K562 (cell line): ENCODE measurements at regions not wholly inside any gene's neighbourhood (a gene's known extent, or its start where the extent isn't known, plus 50 kb on each side); places are given as distances from the start of the nearest gene placed in this dataset.

Experiments used
- ATAC-seq: fragments of 200-7000 bp; cut with Tn5 transposase; 3 replicates; pipeline ENCODE4 v1.9.1; 2020; ENCODE audit warnings: moderate library complexity
- BruUV-seq: library from RNA; stranded (reverse); fragments of 400-500 nt; replicated peaks from 2 replicates; lab custom pipeline; 2021; lab: Mats Ljungman, UMichigan
- CTCF ChIA-PET: fragments of 300-600 bp; formaldehyde crosslinking; extraction: SDS; loops from one replicate; lab custom pipeline; 2021; ENCODE audit warnings: low intra/inter-chr PET ratio; lab: Yijun Ruan, JAX
- POLR2A ChIA-PET: fragments of 300-600, 350-650 bp; sonication (Branson Sonifier 250); formaldehyde crosslinking; extraction: SDS; loops from one replicate; lab custom pipeline; 2021; ENCODE audit warnings: antibody characterized with exemption, inconsistent platforms; lab: Yijun Ruan, JAX
- DNase-seq, 4 experiments: peaks; one replicate each; pipeline versions ENCODE4 v3.0.0 to v3.0.0-alpha.2; 2011 to 2018; ENCODE audit warnings: low spot score in 3 of 4, mixed read lengths in 3 of 4; ENCODE audit errors: extremely low read depth in 1 of 4
- FAIRE-seq: peaks from 2 replicates; lab custom pipeline; 2011; peaks lifted over from hg19 to GRCh38; lab: Jason Lieb, UNC
- H2AFZ ChIP-seq: 2 replicates; pipeline ENCODE4 v1.6.0; 2011; ENCODE audit warnings: low read depth, low read length, control low read depth, inconsistent platforms
- H3K27ac ChIP-seq: fragments of 200-600 bp; 3 replicates; pipeline ENCODE4 v1.8.0; 2011; ENCODE audit warnings: low read depth, mild to moderate bottlenecking, control low read depth, inconsistent platforms, low read length, moderate library complexity, mixed read lengths; ENCODE audit errors: extremely low read depth
- H3K27me3 ChIP-seq, 2 experiments: fragments of 300-600 bp in 1 of 2; 2 replicates in 1 of 2; 3 replicates in 1 of 2; pipeline versions ENCODE4 v1.6.0 to v1.8.0; 2011; ENCODE audit warnings: inconsistent platforms in 2 of 2, low read length in 2 of 2, mild to moderate bottlenecking in 1 of 2, mixed read lengths in 1 of 2, moderate library complexity in 1 of 2; ENCODE audit not compliant: control insufficient read depth in 2 of 2, insufficient read depth in 2 of 2
- H3K36me3 ChIP-seq: fragments of 300-600 bp; 3 replicates; pipeline ENCODE4 v1.8.0; 2011; ENCODE audit warnings: mild to moderate bottlenecking, low read length, inconsistent platforms; ENCODE audit not compliant: control insufficient read depth, insufficient read depth
- H3K4me1 ChIP-seq, 2 experiments: fragments of 200-600 bp in 1 of 2; replicated peaks in 1 of 2; 2 replicates in 1 of 2; 3 replicates in 1 of 2; pipeline versions ENCODE4 v1.5.1 to v1.8.0; 2011; ENCODE audit warnings: inconsistent platforms in 2 of 2, low read length in 2 of 2, mild to moderate bottlenecking in 1 of 2, mixed read lengths in 1 of 2, moderate library complexity in 1 of 2; ENCODE audit not compliant: control insufficient read depth in 2 of 2, insufficient read depth in 2 of 2
- H3K4me2 ChIP-seq: 2 replicates; pipeline ENCODE4 v1.6.1; 2011; ENCODE audit warnings: low read length, control low read depth, inconsistent platforms, mixed read lengths; ENCODE audit not compliant: insufficient read depth
- H3K4me3 ChIP-seq: fragments of 200-600 bp; sonication (generic), shearing (Covaris generic); 2 replicates; pipeline ENCODE4 v1.5.1; 2016; ENCODE audit warnings: control low read depth, inconsistent platforms
- H3K79me2 ChIP-seq: fragments of 200-600 bp; 3 replicates; pipeline ENCODE4 v1.8.0; 2011; ENCODE audit warnings: low read length, inconsistent platforms; ENCODE audit not compliant: control insufficient read depth, insufficient read depth
- H3K9ac ChIP-seq, 2 experiments: 2 replicates each; pipeline versions ENCODE4 v1.6.0 to v1.6.1; 2011; ENCODE audit warnings: low read depth in 2 of 2, low read length in 2 of 2, control low read depth in 1 of 2, inconsistent platforms in 1 of 2, mild to moderate bottlenecking in 1 of 2, mixed read lengths in 1 of 2; ENCODE audit not compliant: insufficient read depth in 1 of 2
- H3K9me1 ChIP-seq: one replicate; pipeline ENCODE4 v1.6.0; 2011; ENCODE audit warnings: inconsistent platforms, mild to moderate bottlenecking, low read length, moderate library complexity; ENCODE audit not compliant: control insufficient read depth, insufficient read depth
- H3K9me3 ChIP-seq: replicated peaks from 2 replicates; pipeline ENCODE4 v1.5.1; 2011; ENCODE audit warnings: low read depth, low read length, inconsistent platforms; ENCODE audit not compliant: control insufficient read depth, insufficient read depth
- H4K20me1 ChIP-seq: replicated peaks from 2 replicates; pipeline ENCODE4 v1.6.1; 2011; ENCODE audit warnings: low read length, inconsistent platforms, mixed read lengths; ENCODE audit not compliant: control insufficient read depth, insufficient read depth
- ATF7 ChIP-seq: fragments of 450-650 bp; IDR thresholded peaks from 2 replicates; pipeline ENCODE4 v1.7.1; 2014; ENCODE audit warnings: mild to moderate bottlenecking, moderate library complexity
- CBFB ChIP-seq: sonication (generic); formaldehyde crosslinking; IDR thresholded peaks from 2 replicates; pipeline ENCODE4 v1.4.0; 2020; ENCODE audit warnings: mild to moderate bottlenecking, missing genetic modification reagents
- ERF ChIP-seq: fragments of 450-650 bp; formaldehyde crosslinking; IDR thresholded peaks from 2 replicates; pipeline ENCODE4 v1.4.0; 2020; ENCODE audit warnings: mild to moderate bottlenecking, mixed read lengths
- ESRRA ChIP-seq: fragments of 450-650 bp; IDR thresholded peaks from 2 replicates; pipeline ENCODE4 v1.6.1; 2014; ENCODE audit warnings: low read depth, mild to moderate bottlenecking, moderate library complexity, borderline replicate concordance
- FOS ChIP-seq: IDR thresholded peaks from 3 replicates; pipeline ENCODE4 v1.6.1; 2011; ENCODE audit not compliant: insufficient read length; ENCODE audit errors: extremely low read depth
- FOXA1 ChIP-seq: fragments of 450-650 bp; IDR thresholded peaks from 2 replicates; pipeline ENCODE4 v1.6.1; 2016; ENCODE audit warnings: mild to moderate bottlenecking, borderline replicate concordance
- GABPB1 ChIP-seq: sonication (generic); formaldehyde crosslinking; IDR thresholded peaks from 2 replicates; pipeline ENCODE4 v1.8.0; 2022; ENCODE audit warnings: mild to moderate bottlenecking, missing genetic modification reagents
- HIVEP1 ChIP-seq: fragments of 250-450 bp; sonication (Bioruptor Pico); IDR thresholded peaks from 2 replicates; pipeline ENCODE4 v1.4.0; 2020; ENCODE audit warnings: mild to moderate bottlenecking
- HNRNPK ChIP-seq: fragments of 200-400 bp; formaldehyde crosslinking; IDR thresholded peaks from one replicate; pipeline ENCODE4 v1.6.1; 2018; ENCODE audit warnings: mild to moderate bottlenecking, low read depth, low read length; ENCODE audit not compliant: poor library complexity, severe bottlenecking
- MLX ChIP-seq, 2 experiments: fragments of 450-650 bp in 1 of 2; sonication (generic) in 1 of 2; formaldehyde crosslinking; conservative IDR thresholded peaks; 2 replicates each; pipeline versions ENCODE4 v1.4.0 to v1.8.1; 2020 to 2022; ENCODE audit warnings: mild to moderate bottlenecking in 1 of 2, missing genetic modification reagents in 1 of 2
- NR4A1 ChIP-seq, 2 experiments: fragments of 250-450 bp in 1 of 2; fragments of 450-650 bp in 1 of 2; sonication (Bioruptor Pico) in 1 of 2; IDR thresholded peaks; 2 replicates each; pipeline versions ENCODE4 v1.4.0 to v1.6.1; 2016 to 2020; ENCODE audit warnings: mild to moderate bottlenecking in 2 of 2, missing compliant biosample characterization in 1 of 2, missing genetic modification characterization in 1 of 2, moderate library complexity in 1 of 2
- POLR2AphosphoS5 ChIP-seq: IDR thresholded peaks from 2 replicates; pipeline ENCODE4 v1.6.1; 2011; ENCODE audit warnings: mild to moderate bottlenecking, low read depth, low read length, moderate library complexity; ENCODE audit not compliant: control insufficient read depth, insufficient read depth
- POLR2G ChIP-seq: fragments of 200-400 bp; formaldehyde crosslinking; IDR thresholded peaks from 2 replicates; pipeline ENCODE4 v1.6.1; 2017; ENCODE audit warnings: low read depth, mild to moderate bottlenecking, antibody characterized with exemption, low read length, moderate library complexity
- RBM15 ChIP-seq: fragments of 200-400 bp; formaldehyde crosslinking; IDR thresholded peaks from 2 replicates; pipeline ENCODE4 v1.6.1; 2018; ENCODE audit warnings: mild to moderate bottlenecking, low read length, moderate library complexity; ENCODE audit not compliant: insufficient read depth
- SMC3 ChIP-seq: conservative IDR thresholded peaks from 2 replicates; pipeline ENCODE4 v1.6.1; 2011; ENCODE audit warnings: low read depth, low read length, improper control_type of control experiment; ENCODE audit not compliant: insufficient read depth
- ZBTB1 ChIP-seq: sonication (generic); formaldehyde crosslinking; IDR thresholded peaks from 2 replicates; pipeline ENCODE4 v1.8.1; 2023; ENCODE audit warnings: missing genetic modification reagents, low read depth, mild to moderate bottlenecking, borderline replicate concordance
- ZNF695 ChIP-seq: fragments of 450-650 bp; formaldehyde crosslinking; IDR thresholded peaks from 2 replicates; pipeline ENCODE4 v1.4.0; 2020; ENCODE audit warnings: mild to moderate bottlenecking, moderate library complexity
- WGBS: fragments of 100-300 bp; shearing (Covaris generic); methylation state at CpG from one replicate; pipeline ENCODE4 v1.1.6; 2016; ENCODE audit warnings: low coverage, mixed read lengths; ENCODE audit not compliant: insufficient coverage; ENCODE audit errors: missing lambda C conversion rate; 5-methylcytosine and 5-hydroxymethylcytosine counted together
- in situ Hi-C: fragments of 300-500 bp; cut with MboI; formaldehyde crosslinking; loops from 4 replicates; pipeline ENCODE4 v1.15.0; 2018; ENCODE audit warnings: inconsistent platforms, mixed read lengths
- intact Hi-C: fragments of 100-400 bp; cut with micrococcal nuclease; formaldehyde crosslinking; loops from 2 replicates; pipeline ENCODE4 v1.14.2; 2022
- TF ChIP-seq, protein P1 (sequence below): fragments of 250-450 bp; sonication (Bioruptor Pico); IDR thresholded peaks from 2 replicates; pipeline ENCODE4 v1.5.0; 2020; ENCODE audit warnings: mild to moderate bottlenecking

- no peak for TF ChIP-seq FOXA1
Observed at GRCh38 chr2:40646642-40647041, 194.8 kb upstream of the SLC8A1 start (continued).

DNA sequence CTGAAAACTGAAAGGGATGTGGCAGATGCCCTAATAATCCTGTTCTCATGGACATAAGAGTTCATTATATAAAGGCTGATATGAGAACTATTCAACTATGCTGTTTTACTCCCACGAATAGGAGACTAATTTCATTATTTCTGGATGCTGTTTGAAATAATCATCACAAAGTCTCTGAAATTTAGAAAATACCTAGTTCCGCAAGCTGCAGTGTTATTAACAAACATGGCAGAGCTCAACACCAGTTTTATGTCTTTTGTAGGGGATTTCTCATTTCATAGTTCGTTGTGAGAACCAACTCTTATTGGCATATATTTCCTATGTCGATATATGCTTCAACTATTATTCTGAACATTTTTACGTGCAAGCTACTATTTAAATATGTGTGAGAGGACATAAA lies 200.3 kb upstream of the SLC8A1 start:
- 0% methylated on average over 5 of the region's 5 CpGs for WGBS
- TF ChIP-seq FOS = no peak
- no peak for TF ChIP-seq ZBTB1 (CRISPR knock-in tag)
- TF ChIP-seq NR4A1 (CRISPR knock-in tag; IDR thresholded peaks at IDR 0.05) = no peak
- no peak for TF ChIP-seq NR4A1 (tag; IDR thresholded peaks at IDR 0.05)
- TF ChIP-seq POLR2G = no peak
- TF ChIP-seq ATF7 = no peak
- TF ChIP-seq ZNF695 (CRISPR knock-in tag) = no peak
- no peak for TF ChIP-seq SMC3
- no peak for TF ChIP-seq POLR2AphosphoS5
- TF ChIP-seq, protein P1, sequence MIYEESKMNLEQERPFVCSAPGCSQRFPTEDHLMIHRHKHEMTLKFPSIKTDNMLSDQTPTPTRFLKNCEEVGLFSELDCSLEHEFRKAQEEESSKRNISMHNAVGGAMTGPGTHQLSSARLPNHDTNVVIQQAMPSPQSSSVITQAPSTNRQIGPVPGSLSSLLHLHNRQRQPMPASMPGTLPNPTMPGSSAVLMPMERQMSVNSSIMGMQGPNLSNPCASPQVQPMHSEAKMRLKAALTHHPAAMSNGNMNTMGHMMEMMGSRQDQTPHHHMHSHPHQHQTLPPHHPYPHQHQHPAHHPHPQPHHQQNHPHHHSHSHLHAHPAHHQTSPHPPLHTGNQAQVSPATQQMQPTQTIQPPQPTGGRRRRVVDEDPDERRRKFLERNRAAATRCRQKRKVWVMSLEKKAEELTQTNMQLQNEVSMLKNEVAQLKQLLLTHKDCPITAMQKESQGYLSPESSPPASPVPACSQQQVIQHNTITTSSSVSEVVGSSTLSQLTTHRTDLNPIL = no peak
- TF ChIP-seq ESRRA = no peak
- TF ChIP-seq ERF = no peak
- TF ChIP-seq RBM15 = no peak
- TF ChIP-seq HNRNPK = no peak
- TF ChIP-seq HIVEP1 (CRISPR knock-in tag) = no peak
- TF ChIP-seq MLX (CRISPR knock-in tag; conservative IDR thresholded peaks at IDR 0.05) = no peak
- no peak for TF ChIP-seq CBFB (CRISPR knock-in tag)
- TF ChIP-seq GABPB1 (CRISPR knock-in tag) = no peak
- no peak overlapping the region for H3K4me3 ChIP-seq
- H3K27me3 ChIP-seq = no peaks in the 10 kb centered on the region
- H2AFZ ChIP-seq = no peak overlapping the region
- in situ Hi-C loops (no loop called here), intact Hi-C loops (no loop called here)
- no peak overlapping the region for H3K9ac ChIP-seq
- H4K20me1 ChIP-seq = no peaks in the 10 kb centered on the region
- no peak for DNase-seq
- no peak overlapping the region for H3K27ac ChIP-seq
- POLR2A ChIA-PET = no interaction called here
- FAIRE-seq = no peak
- no TSS peak for BruUV-seq
- CTCF ChIA-PET = no interaction called here
- H3K4me1 ChIP-seq = no peaks in the 10 kb centered on the region
- no peak overlapping the region for H3K4me2 ChIP-seq
- no peaks in the 10 kb centered on the region for H3K9me1 ChIP-seq
- no peaks in the 10 kb centered on the region for H3K79me2 ChIP-seq
- no peaks in the 10 kb centered on the region for H3K36me3 ChIP-seq
- no peak for ATAC-seq
- H3K9me3 ChIP-seq = 0 out of 2 replicates have a peak, but pooled peaks cover 2% of the 10 kb centered on the region
